ENCODE measurements at regions not wholly inside any gene's neighbourhood (a gene's known extent, or its start where the extent isn't known, plus 50 kb on each side); places are given as distances from the start of the nearest gene placed in this dataset.
A peak's percentile ranks its signal among the peaks of the same experiment; 100 is the strongest.

DNA sequence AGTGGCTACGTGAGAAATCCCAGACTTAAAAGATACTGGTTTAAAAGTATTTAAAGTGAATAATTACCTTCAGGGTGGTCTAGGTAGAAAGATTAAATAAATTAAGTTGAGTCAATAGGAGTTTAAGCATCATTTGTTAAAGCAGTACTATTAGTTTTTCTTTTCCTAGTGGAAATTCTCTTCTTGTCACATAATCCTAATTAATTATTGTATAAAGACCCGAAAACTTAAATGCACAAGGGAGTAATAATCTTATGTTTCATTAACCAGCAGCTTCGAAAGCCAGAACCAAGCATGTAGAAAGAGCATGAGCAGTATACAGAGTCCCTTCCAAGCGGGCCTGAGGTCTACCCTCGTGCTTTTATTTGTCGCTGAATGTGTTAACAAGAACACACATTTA lies 90.2 kb upstream of the SKOR2 start:
- DNase-seq (ENCODE audit: low read depth in 4 of 6, low spot score in 6 of 6), result peak in 1 of 6 donors; percentile 65
- Histone ChIP-seq H3K4me1 (ENCODE audit: control insufficient read depth, insufficient read depth, low read length) (peaks cover 4% of the 10 kb centered on the region), H3K9me3 (ENCODE audit: control insufficient read depth, insufficient read depth, low read length) (no peaks in the 10 kb centered on the region), H3K27me3 (ENCODE audit: control insufficient read depth, insufficient read depth, low read length) (peaks cover 6% of the 10 kb centered on the region), H3K4me3 (ENCODE audit: low read depth, low read length) (no peak overlapping the region), H3K36me3 (ENCODE audit: control insufficient read depth, insufficient read depth, low read length) (no peaks in the 10 kb centered on the region), H3K27ac (ENCODE audit: low read depth, low read length) (no peak overlapping the region)
- no CpG with 5 or more reads among the region's 6 CpGs for WGBS (ENCODE audit: insufficient coverage)

DNA sequence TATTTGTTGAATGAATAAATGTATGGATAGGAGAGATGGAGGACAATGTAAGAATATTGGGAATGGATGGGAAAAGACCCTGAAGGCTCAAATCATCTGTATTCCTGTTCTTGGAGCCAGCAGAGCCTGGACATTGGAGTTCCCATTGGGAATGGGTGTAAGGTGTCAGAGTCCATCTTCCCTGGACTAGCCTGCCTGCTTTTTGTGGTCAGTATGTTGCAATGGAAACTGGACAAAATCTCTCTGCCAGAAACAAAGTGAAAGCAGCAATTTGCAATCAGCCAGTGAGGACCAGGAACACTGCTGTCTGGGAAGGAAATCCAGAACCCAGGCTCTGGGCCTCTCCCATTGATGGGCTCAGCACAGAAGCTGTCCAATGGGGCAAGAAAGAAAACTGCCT lies 83.5 kb upstream of the SKOR2 start:
- H3K36me3 ChIP-seq (ENCODE audit: control insufficient read depth, insufficient read depth, low read length), result no peaks in the 10 kb centered on the region
- DNase-seq (ENCODE audit: low read depth in 4 of 6, low spot score in 6 of 6), result no peak
- H3K9me3 ChIP-seq (ENCODE audit: control insufficient read depth, insufficient read depth, low read length), result no peaks in the 10 kb centered on the region
- no peak overlapping the region for H3K4me3 ChIP-seq (ENCODE audit: low read depth, low read length)
- peaks cover 9% of the 10 kb centered on the region for H3K4me1 ChIP-seq (ENCODE audit: control insufficient read depth, insufficient read depth, low read length)
- no peak overlapping the region for H3K27ac ChIP-seq (ENCODE audit: low read depth, low read length)
- peaks cover 6% of the 10 kb centered on the region for H3K27me3 ChIP-seq (ENCODE audit: control insufficient read depth, insufficient read depth, low read length)

DNA sequence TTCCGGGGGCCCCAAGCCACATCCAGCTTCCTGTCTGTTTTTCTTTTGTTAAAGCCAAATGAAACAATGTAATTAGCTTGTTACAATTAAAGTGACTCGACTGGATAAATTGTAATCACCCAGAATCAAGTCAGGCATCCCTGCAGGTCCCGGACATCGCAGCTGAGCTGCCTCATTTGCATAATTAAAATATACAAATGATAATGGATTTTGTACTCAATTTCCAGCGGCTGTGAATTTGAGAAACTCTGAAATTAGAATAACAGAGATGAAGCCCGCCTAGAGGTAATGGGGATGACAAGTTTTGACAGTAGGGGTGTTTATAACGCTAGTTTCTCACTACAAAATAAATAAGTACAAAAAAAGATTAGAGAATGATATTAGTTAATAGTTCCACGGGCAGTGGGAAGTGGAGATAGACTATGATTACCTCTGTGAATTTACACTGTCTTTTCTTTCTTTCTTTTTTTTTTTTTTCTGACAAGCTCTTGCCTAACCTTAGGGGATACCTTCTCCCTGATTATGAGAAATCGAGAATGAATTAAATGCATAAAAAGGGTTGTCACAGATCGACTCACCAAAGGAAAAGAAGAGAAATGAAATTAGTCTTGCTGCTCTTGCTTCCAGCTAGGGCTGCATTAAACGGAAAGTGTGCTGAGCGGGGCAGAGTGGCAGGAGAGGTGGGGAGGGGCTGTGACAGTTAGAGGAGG lies 82.6 kb upstream of the SKOR2 start:
- DNase-seq (ENCODE audit: low read depth in 4 of 6, low spot score in 6 of 6), result peak in 1 of 6 donors; percentile 86
- H3K4me3 ChIP-seq (ENCODE audit: low read depth, low read length), result no peak overlapping the region
- H3K4me1 ChIP-seq (ENCODE audit: control insufficient read depth, insufficient read depth, low read length), result peaks cover 9% of the 10 kb centered on the region
- WGBS (ENCODE audit: insufficient coverage), result 48% methylated on average over 5 of the region's 12 CpGs
- no peak overlapping the region for H3K27ac ChIP-seq (ENCODE audit: low read depth, low read length)
- H3K27me3 ChIP-seq (ENCODE audit: control insufficient read depth, insufficient read depth, low read length), result peaks cover 6% of the 10 kb centered on the region
- H3K9me3 ChIP-seq (ENCODE audit: control insufficient read depth, insufficient read depth, low read length), result no peaks in the 10 kb centered on the region
- H3K36me3 ChIP-seq (ENCODE audit: control insufficient read depth, insufficient read depth, low read length), result no peaks in the 10 kb centered on the region

DNA sequence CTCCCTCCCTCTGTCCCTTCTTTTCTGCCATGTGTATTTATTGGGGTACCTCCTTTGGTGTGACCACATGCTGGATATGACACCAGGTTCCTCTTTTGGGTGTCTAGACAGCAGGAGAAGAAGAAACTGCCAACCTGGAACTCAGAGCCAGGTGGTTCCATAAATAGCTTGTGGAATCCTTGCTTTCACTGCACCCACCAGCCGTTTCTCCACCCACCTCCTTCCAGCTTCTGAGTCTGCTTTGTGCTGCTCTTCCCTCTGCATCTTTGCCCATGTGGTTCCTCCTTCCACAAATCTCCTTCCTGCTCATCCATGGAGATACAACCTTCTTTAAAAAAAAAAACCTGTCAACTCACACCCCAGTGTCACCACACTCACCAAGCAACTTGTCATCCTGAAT lies 80.2 kb upstream of the SKOR2 start:
- Histone ChIP-seq H3K27ac (ENCODE audit: low read depth, low read length) (no peak overlapping the region), H3K4me3 (ENCODE audit: low read depth, low read length) (no peak overlapping the region), H3K27me3 (ENCODE audit: control insufficient read depth, insufficient read depth, low read length) (peaks cover 6% of the 10 kb centered on the region), H3K36me3 (ENCODE audit: control insufficient read depth, insufficient read depth, low read length) (no peaks in the 10 kb centered on the region), H3K9me3 (ENCODE audit: control insufficient read depth, insufficient read depth, low read length) (no peaks in the 10 kb centered on the region), H3K4me1 (ENCODE audit: control insufficient read depth, insufficient read depth, low read length) (peaks cover 9% of the 10 kb centered on the region)
- DNase-seq (ENCODE audit: low read depth in 4 of 6, low spot score in 6 of 6), result no peak
- WGBS (ENCODE audit: insufficient coverage), result 83% methylated on average over 1 of the region's 1 CpG

DNA sequence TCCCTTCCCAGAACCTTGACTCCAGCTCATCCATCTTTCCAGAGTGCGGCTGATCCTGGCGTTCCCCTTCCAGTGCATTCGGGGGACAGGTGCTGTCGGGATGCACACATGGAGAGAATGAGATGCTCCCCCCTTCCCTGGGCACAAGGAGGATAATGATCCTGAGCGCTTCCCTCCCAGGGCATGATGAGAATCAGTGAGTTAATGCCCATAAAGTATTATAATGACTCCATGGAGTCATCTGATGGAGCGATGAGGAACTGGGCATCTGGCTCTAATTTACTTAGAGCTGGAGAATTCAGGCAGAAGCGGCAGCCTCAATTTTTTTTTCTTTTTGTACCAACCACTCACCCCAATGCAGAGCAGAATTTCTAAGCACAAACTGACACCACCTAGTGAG lies 79.6 kb upstream of the SKOR2 start:
- DNase-seq (ENCODE audit: low read depth in 4 of 6, low spot score in 6 of 6), result peak in 1 of 6 donors; percentile 85
- H3K4me1 ChIP-seq (ENCODE audit: control insufficient read depth, insufficient read depth, low read length), result peaks cover 9% of the 10 kb centered on the region
- 38% methylated on average over 4 of the region's 7 CpGs for WGBS (ENCODE audit: insufficient coverage)
- H3K4me3 ChIP-seq (ENCODE audit: low read depth, low read length), result no peak overlapping the region
- no peak overlapping the region for H3K27ac ChIP-seq (ENCODE audit: low read depth, low read length)
- H3K27me3 ChIP-seq (ENCODE audit: control insufficient read depth, insufficient read depth, low read length), result peaks cover 6% of the 10 kb centered on the region
- H3K9me3 ChIP-seq (ENCODE audit: control insufficient read depth, insufficient read depth, low read length), result no peaks in the 10 kb centered on the region
- no peaks in the 10 kb centered on the region for H3K36me3 ChIP-seq (ENCODE audit: control insufficient read depth, insufficient read depth, low read length)

DNA sequence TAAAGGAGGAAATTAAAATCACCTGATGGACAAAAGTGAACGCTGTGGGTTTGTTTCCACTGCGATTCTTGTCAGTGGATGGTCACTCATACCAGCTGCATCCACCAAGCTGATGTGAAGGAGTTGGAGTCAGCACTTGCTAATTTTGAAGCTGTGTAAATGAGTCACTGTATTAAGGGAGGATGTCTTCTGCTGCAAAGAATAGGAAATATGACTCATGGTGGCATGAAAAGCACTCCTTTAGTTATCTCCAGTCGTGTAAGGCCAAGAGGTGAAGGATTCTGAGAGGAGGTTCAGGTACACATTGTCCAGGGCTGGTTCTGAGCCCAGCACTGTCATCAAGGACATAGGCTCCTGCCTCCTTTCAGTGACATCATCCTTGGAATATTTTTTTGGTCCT lies 71.7 kb upstream of the SKOR2 start:
- no peak for DNase-seq (ENCODE audit: low read depth in 4 of 6, low spot score in 6 of 6)
- Histone ChIP-seq H3K9me3 (ENCODE audit: control insufficient read depth, insufficient read depth, low read length) (no peaks in the 10 kb centered on the region), H3K36me3 (ENCODE audit: control insufficient read depth, insufficient read depth, low read length) (no peaks in the 10 kb centered on the region), H3K27me3 (ENCODE audit: control insufficient read depth, insufficient read depth, low read length) (no peaks in the 10 kb centered on the region), H3K4me3 (ENCODE audit: low read depth, low read length) (no peak overlapping the region), H3K4me1 (ENCODE audit: control insufficient read depth, insufficient read depth, low read length) (no peaks in the 10 kb centered on the region), H3K27ac (ENCODE audit: low read depth, low read length) (no peak overlapping the region)
- 75% methylated on average over 3 of the region's 3 CpGs for WGBS (ENCODE audit: insufficient coverage)

DNA sequence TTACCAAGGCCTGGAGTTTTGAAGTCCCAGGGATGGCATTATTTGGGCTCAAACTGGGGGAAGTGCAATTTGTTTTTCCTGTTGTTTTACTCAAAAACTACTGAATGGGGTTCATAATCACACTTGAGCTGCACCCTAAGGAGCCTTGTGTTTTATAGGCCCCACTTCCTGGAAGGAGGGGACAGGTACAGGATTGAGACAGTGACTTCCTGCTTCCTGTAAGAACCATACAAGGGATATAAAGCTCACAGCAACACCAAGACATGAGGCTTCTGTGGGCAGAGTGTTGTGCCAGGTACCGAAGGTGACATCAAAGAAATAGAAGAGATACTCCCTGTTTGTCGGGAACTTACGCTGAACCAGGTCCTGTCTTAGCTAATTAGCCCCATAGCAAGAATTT lies 70.4 kb upstream of the SKOR2 start:
- Histone ChIP-seq H3K4me3 (ENCODE audit: low read depth, low read length) (no peak overlapping the region), H3K27ac (ENCODE audit: low read depth, low read length) (no peak overlapping the region), H3K36me3 (ENCODE audit: control insufficient read depth, insufficient read depth, low read length) (no peaks in the 10 kb centered on the region), H3K27me3 (ENCODE audit: control insufficient read depth, insufficient read depth, low read length) (peaks cover 3% of the 10 kb centered on the region), H3K9me3 (ENCODE audit: control insufficient read depth, insufficient read depth, low read length) (no peaks in the 10 kb centered on the region), H3K4me1 (ENCODE audit: control insufficient read depth, insufficient read depth, low read length) (no peaks in the 10 kb centered on the region)
- peak in 1 of 6 donors; percentile 85 for DNase-seq (ENCODE audit: low read depth in 4 of 6, low spot score in 6 of 6)
- 94% methylated on average over 2 of the region's 3 CpGs for WGBS (ENCODE audit: insufficient coverage)

DNA sequence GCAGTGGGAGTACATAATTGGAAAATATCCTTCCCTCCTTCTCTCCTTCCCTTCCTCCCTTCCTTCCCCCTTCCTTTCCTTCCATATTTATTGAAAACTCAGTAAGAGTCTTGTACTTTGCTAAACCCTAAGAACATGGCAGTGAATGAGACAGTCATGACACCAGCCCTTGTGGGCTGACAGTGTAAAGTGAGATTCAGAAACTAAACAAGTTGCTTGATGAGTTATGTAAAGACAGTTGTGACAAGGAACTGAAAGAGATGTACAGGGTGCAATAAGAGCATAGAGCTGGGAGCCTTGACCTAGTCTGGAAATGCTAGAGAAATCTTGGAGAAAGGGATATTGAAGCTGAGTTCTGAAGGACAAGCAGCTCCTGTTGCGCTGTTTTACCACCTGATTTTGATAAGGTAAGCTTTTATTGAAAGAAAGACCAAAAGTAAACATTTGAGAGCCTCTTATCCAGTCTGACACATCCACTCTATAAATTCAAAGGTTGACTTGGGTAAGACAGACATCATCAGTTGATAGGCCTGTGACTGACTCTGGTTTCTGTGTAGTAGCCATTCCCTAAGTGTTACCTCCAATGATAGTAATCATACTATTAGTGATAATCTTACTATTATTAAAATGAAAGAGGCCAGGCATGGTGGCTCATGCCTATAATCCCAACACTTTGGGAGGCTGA lies 66.5 kb upstream of the SKOR2 start:
- DNase-seq (ENCODE audit: low read depth in 4 of 6, low spot score in 6 of 6), result no peak
- H3K4me3 ChIP-seq (ENCODE audit: low read depth, low read length), result no peak overlapping the region
- no CpG with 5 or more reads among the region's 1 CpG for WGBS (ENCODE audit: insufficient coverage)

DNA sequence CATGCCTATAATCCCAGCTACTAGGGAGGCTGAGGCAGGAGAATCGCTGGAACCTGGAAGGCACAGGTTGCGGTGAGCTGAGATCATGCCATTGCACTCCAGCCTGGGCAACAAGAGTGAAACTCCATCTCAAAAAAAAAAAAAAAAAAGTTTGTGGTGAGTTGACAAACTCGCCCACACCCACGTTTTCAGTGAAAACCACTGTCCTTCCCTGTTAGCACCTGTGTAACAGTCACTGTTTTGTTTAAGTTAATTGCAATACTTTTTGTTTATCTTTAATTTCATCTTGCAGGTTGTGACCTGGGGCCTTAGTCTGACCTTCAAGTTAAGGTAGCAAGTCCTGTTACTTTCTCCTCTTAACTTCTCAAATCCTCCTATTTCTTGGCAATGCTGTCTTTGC lies 65.5 kb upstream of the SKOR2 start:
- no peaks in the 10 kb centered on the region for H3K36me3 ChIP-seq (ENCODE audit: control insufficient read depth, insufficient read depth, low read length)
- DNase-seq (ENCODE audit: low read depth in 4 of 6, low spot score in 6 of 6), result no peak
- no peaks in the 10 kb centered on the region for H3K9me3 ChIP-seq (ENCODE audit: control insufficient read depth, insufficient read depth, low read length)
- H3K27ac ChIP-seq (ENCODE audit: low read depth, low read length), result no peak overlapping the region
- H3K27me3 ChIP-seq (ENCODE audit: control insufficient read depth, insufficient read depth, low read length), result peaks cover 3% of the 10 kb centered on the region
- no peaks in the 10 kb centered on the region for H3K4me1 ChIP-seq (ENCODE audit: control insufficient read depth, insufficient read depth, low read length)
- no CpG with 5 or more reads among the region's 4 CpGs for WGBS (ENCODE audit: insufficient coverage)
- no peak overlapping the region for H3K4me3 ChIP-seq (ENCODE audit: low read depth, low read length)

More for the DNA sequence above, 66.5 kb upstream of the SKOR2 start:
- no peaks in the 10 kb centered on the region for H3K9me3 ChIP-seq (ENCODE audit: control insufficient read depth, insufficient read depth, low read length)
- H3K36me3 ChIP-seq (ENCODE audit: control insufficient read depth, insufficient read depth, low read length), result no peaks in the 10 kb centered on the region
- no peaks in the 10 kb centered on the region for H3K4me1 ChIP-seq (ENCODE audit: control insufficient read depth, insufficient read depth, low read length)
- H3K27ac ChIP-seq (ENCODE audit: low read depth, low read length), result no peak overlapping the region
- peaks cover 3% of the 10 kb centered on the region for H3K27me3 ChIP-seq (ENCODE audit: control insufficient read depth, insufficient read depth, low read length)

DNA sequence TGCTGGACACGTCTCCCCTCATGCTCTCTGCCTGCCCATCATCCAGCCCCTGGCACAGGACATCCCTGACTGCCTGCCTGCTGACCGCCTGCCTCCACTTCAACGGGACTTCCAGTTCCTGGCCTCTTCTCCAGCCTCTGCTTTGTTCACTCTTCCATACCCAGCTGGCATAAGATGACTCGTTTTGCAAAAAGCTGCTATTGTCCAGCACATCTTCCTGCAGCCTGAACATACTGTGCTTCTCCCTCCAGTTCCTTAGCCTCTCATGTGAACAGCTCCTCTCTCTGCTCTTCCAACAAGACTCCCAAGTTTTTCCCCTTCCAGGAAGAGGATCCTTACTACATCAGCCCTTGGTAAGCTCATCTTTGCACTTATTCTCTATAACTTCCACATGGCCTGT lies 62.4 kb upstream of the SKOR2 start:
- H3K36me3 ChIP-seq (ENCODE audit: control insufficient read depth, insufficient read depth, low read length), result no peaks in the 10 kb centered on the region
- 58% methylated on average over 4 of the region's 4 CpGs for WGBS (ENCODE audit: insufficient coverage)
- no peaks in the 10 kb centered on the region for H3K9me3 ChIP-seq (ENCODE audit: control insufficient read depth, insufficient read depth, low read length)
- no peaks in the 10 kb centered on the region for H3K4me1 ChIP-seq (ENCODE audit: control insufficient read depth, insufficient read depth, low read length)
- no peak for DNase-seq (ENCODE audit: low read depth in 4 of 6, low spot score in 6 of 6)
- H3K27ac ChIP-seq (ENCODE audit: low read depth, low read length), result no peak overlapping the region
- peaks cover 3% of the 10 kb centered on the region for H3K27me3 ChIP-seq (ENCODE audit: control insufficient read depth, insufficient read depth, low read length)
- no peak overlapping the region for H3K4me3 ChIP-seq (ENCODE audit: low read depth, low read length)

Measured in spinal cord (tissue), 9 donors.